Thyroid gland (tissue), 4 donors: ENCODE measurements at regions not wholly inside any gene's neighbourhood (a gene's known extent, or its start where the extent isn't known, plus 50 kb on each side); places are given as distances from the start of the nearest gene placed in this dataset.

Source experiments
- POLR2A ChIP-seq, 2 donors: fragments of 450-650 bp; IDR thresholded peaks; one replicate each; pipeline ENCODE4 v1.6.1; 2017; ENCODE audit warnings: antibody characterized with exemption in 2 of 2, mild to moderate bottlenecking in 2 of 2, moderate library complexity in 1 of 2
- TF ChIP-seq, protein P1 (sequence below), 6 experiments: fragments of 200-600 bp in 3 of 6; fragments of 450-650 bp in 3 of 6; sonication (generic) in 3 of 6; IDR thresholded peaks; one replicate each; pipeline ENCODE4 v1.5.1; 2016 to 2019; ENCODE audit warnings: antibody characterized with exemption in 6 of 6, mild to moderate bottlenecking in 2 of 6, inconsistent platforms in 1 of 6, moderate library complexity in 1 of 6

DNA sequence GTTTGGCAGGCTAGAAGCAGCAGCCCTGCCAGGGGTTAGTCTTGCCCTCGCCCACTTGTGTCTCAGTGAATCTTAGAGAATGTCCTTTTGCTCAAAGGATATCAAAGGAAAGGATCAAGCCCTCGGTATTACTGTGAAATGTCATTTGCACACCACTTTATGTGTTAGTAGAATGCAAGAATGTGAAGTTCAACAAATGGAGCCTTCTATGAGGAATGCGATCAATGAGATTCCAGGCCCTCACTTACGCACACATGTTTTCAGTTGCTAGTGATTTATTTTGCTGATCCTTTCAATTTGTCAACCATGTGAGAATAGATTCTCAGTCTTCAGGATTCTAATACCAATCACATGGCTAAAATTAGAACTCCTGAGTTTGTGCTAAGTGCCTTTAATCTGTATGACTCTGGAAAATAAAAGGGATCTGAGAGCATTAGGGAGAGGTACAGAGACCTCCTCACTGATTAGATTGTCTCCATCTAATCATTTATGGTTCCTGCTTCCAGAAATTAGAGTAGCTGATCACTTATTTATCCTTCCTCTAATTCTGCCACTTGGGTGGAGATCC, 123.0 kb upstream of the SP4 start:
- TF ChIP-seq, protein P1, sequence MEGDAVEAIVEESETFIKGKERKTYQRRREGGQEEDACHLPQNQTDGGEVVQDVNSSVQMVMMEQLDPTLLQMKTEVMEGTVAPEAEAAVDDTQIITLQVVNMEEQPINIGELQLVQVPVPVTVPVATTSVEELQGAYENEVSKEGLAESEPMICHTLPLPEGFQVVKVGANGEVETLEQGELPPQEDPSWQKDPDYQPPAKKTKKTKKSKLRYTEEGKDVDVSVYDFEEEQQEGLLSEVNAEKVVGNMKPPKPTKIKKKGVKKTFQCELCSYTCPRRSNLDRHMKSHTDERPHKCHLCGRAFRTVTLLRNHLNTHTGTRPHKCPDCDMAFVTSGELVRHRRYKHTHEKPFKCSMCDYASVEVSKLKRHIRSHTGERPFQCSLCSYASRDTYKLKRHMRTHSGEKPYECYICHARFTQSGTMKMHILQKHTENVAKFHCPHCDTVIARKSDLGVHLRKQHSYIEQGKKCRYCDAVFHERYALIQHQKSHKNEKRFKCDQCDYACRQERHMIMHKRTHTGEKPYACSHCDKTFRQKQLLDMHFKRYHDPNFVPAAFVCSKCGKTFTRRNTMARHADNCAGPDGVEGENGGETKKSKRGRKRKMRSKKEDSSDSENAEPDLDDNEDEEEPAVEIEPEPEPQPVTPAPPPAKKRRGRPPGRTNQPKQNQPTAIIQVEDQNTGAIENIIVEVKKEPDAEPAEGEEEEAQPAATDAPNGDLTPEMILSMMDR (IDR thresholded peaks at IDR 0.05) = no peak
- no peak for TF ChIP-seq POLR2A (IDR thresholded peaks at IDR 0.05)
